Liver (tissue), 8 donors: ENCODE measurements at regions not wholly inside any gene's neighbourhood (a gene's known extent, or its start where the extent isn't known, plus 50 kb on each side); places are given as distances from the start of the nearest gene placed in this dataset.

Experiments
- DNase-seq: peaks from one replicate; pipeline ENCODE4 v3.0.0-alpha.2; 2017; ENCODE audit warnings: low spot score
- H3K27ac ChIP-seq, 2 donors: one replicate each; pipeline ENCODE4 v1.7.0; 2013; ENCODE audit warnings: inconsistent platforms in 2 of 2, low read length in 2 of 2, control low read depth in 1 of 2, low read depth in 1 of 2, mild to moderate bottlenecking in 1 of 2
- H3K27me3 ChIP-seq, 4 donors: one replicate each; pipeline versions ENCODE4 v1.6.1 to v1.7.0; 2013; ENCODE audit warnings: low read length in 3 of 4, inconsistent platforms in 1 of 4, mild to moderate bottlenecking in 1 of 4, moderate library complexity in 1 of 4; ENCODE audit not compliant: control insufficient read depth in 4 of 4, insufficient read depth in 4 of 4
- H3K36me3 ChIP-seq, 4 donors: one replicate each; pipeline versions ENCODE4 v1.6.1 to v1.7.0; 2013; ENCODE audit warnings: low read length in 3 of 4, mild to moderate bottlenecking in 3 of 4, low read depth in 1 of 4, moderate library complexity in 1 of 4; ENCODE audit not compliant: control insufficient read depth in 4 of 4, insufficient read depth in 3 of 4
- H3K4me1 ChIP-seq, 4 donors: one replicate each; pipeline versions ENCODE4 v1.6.1 to v1.7.0; 2013; ENCODE audit warnings: low read length in 3 of 4, mild to moderate bottlenecking in 3 of 4, moderate library complexity in 1 of 4; ENCODE audit not compliant: control insufficient read depth in 4 of 4, insufficient read depth in 4 of 4
- H3K4me3 ChIP-seq, 3 donors: one replicate each; pipeline versions ENCODE4 v1.6.1 to v1.7.0; 2013; ENCODE audit warnings: low read length in 3 of 3, control low read depth in 1 of 3, low read depth in 1 of 3, mild to moderate bottlenecking in 1 of 3
- H3K9ac ChIP-seq, 2 donors: one replicate each; pipeline ENCODE4 v1.7.0; 2013; ENCODE audit warnings: low read length in 2 of 2, mild to moderate bottlenecking in 2 of 2, moderate library complexity in 2 of 2, control low read depth in 1 of 2, low read depth in 1 of 2
- H3K9me3 ChIP-seq, 4 donors: one replicate each; pipeline versions ENCODE4 v1.6.1 to v1.7.0; 2013; ENCODE audit warnings: low read length in 3 of 4; ENCODE audit not compliant: control insufficient read depth in 4 of 4
- EGR1 ChIP-seq, 2 donors: IDR thresholded peaks; 2 replicates each; pipeline ENCODE4 v1.6.1; 2016 to 2018; ENCODE audit warnings: antibody characterized with exemption in 2 of 2, low read depth in 2 of 2
- FOXA1 ChIP-seq: IDR thresholded peaks from 2 replicates; pipeline ENCODE4 v1.6.1; 2016; ENCODE audit warnings: antibody characterized with exemption
- GABPA ChIP-seq, 2 donors: IDR thresholded peaks in 1 of 2; conservative IDR thresholded peaks in 1 of 2; 2 replicates each; pipeline ENCODE4 v1.6.1; 2016; ENCODE audit warnings: antibody characterized with exemption in 2 of 2, mild to moderate bottlenecking in 1 of 2, moderate library complexity in 1 of 2
- HNF4A ChIP-seq, 2 donors: conservative IDR thresholded peaks; 2 replicates each; pipeline ENCODE4 v1.6.1; 2016; ENCODE audit warnings: antibody characterized with exemption in 2 of 2, mild to moderate bottlenecking in 2 of 2
- JUND ChIP-seq, 2 donors: IDR thresholded peaks; 2 replicates each; pipeline ENCODE4 v1.6.1; 2016; ENCODE audit warnings: antibody characterized with exemption in 2 of 2
- MAX ChIP-seq: IDR thresholded peaks from 2 replicates; pipeline ENCODE4 v1.6.1; 2016; ENCODE audit warnings: antibody characterized with exemption
- NR2F2 ChIP-seq: IDR thresholded peaks from 2 replicates; pipeline ENCODE4 v1.6.1; 2016; ENCODE audit warnings: antibody characterized with exemption
- RAD21 ChIP-seq, 2 donors: IDR thresholded peaks; 2 replicates each; pipeline ENCODE4 v1.6.1; 2016; ENCODE audit warnings: antibody characterized with exemption in 2 of 2, mild to moderate bottlenecking in 2 of 2
- YY1 ChIP-seq: IDR thresholded peaks from 2 replicates; pipeline ENCODE4 v1.6.1; 2016; ENCODE audit warnings: antibody characterized with exemption, mild to moderate bottlenecking
- WGBS: extraction: QIAGEN DNeasy Blood & Tissue Kit; methylation state at CpG from one replicate; pipeline ENCODE4 v1.1.7; 2013; 5-methylcytosine and 5-hydroxymethylcytosine counted together
- TF ChIP-seq, protein P1 (sequence below): fragments of 150-350 bp; IDR thresholded peaks from 2 replicates; pipeline ENCODE4 v1.5.1; 2017; ENCODE audit warnings: improper control_type of control experiment, low read depth, low read length; ENCODE audit not compliant: missing input control
- TF ChIP-seq, protein P2 (sequence below): IDR thresholded peaks from 2 replicates; pipeline ENCODE4 v1.6.1; 2016; ENCODE audit warnings: antibody characterized with exemption
- donor health status: healthy.
- donor health status: healthy.
- donor health status: healthy.
- donor health status: healthy.
- donor health status: healthy.

- no peak for TF ChIP-seq RAD21 (IDR thresholded peaks at IDR 0.05)
- TF ChIP-seq FOXA1: no peak
- TF ChIP-seq NR2F2: no peak
- TF ChIP-seq, protein P1, sequence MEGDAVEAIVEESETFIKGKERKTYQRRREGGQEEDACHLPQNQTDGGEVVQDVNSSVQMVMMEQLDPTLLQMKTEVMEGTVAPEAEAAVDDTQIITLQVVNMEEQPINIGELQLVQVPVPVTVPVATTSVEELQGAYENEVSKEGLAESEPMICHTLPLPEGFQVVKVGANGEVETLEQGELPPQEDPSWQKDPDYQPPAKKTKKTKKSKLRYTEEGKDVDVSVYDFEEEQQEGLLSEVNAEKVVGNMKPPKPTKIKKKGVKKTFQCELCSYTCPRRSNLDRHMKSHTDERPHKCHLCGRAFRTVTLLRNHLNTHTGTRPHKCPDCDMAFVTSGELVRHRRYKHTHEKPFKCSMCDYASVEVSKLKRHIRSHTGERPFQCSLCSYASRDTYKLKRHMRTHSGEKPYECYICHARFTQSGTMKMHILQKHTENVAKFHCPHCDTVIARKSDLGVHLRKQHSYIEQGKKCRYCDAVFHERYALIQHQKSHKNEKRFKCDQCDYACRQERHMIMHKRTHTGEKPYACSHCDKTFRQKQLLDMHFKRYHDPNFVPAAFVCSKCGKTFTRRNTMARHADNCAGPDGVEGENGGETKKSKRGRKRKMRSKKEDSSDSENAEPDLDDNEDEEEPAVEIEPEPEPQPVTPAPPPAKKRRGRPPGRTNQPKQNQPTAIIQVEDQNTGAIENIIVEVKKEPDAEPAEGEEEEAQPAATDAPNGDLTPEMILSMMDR: no peak
- TF ChIP-seq HNF4A (conservative IDR thresholded peaks at IDR 0.05): no peak
- no peak for TF ChIP-seq GABPA (IDR thresholded peaks at IDR 0.05 in 1 of 2, conservative IDR thresholded peaks at IDR 0.05 in 1 of 2)
- Histone ChIP-seq H3K9ac (no peak overlapping the region), H3K9me3 (no peaks in the 10 kb centered on the region), H3K36me3 (no peaks in the 10 kb centered on the region), H3K27ac (peak overlapping the region in 1 of 2 donors; percentile 39), H3K27me3 (no peaks in the 10 kb centered on the region), H3K4me1 (no peaks in the 10 kb centered on the region), H3K4me3 (no peak overlapping the region)
- 70% methylated on average over 3 of the region's 3 CpGs for WGBS
- DNase-seq: no peak
These were observed 119.0 kb upstream of the USP24 start for GRCh38 chr1:55334160-55334559.

DNA sequence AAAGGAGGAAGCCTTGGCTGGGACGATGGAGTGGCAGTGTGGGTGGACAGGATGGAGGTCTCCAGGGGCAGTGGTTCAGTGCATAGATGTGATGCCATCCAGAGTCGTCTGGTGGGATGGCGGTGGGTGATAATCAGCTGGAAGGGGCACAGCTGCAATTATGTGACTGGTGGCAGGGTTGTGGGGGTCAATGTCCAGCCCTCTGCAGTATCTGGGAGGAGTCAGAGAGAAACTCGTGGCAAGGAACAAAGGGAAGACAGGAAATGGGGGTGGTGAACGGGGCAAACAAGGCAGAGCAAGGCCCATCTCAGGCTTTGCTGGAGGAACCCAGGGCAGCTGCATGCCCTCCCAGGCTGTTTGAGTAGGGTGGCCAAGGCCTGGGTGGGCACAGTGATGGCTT lies 118.3 kb upstream of the USP24 start:
- TF ChIP-seq FOXA1: no peak
- no peak for TF ChIP-seq MAX
- TF ChIP-seq, protein P2, sequence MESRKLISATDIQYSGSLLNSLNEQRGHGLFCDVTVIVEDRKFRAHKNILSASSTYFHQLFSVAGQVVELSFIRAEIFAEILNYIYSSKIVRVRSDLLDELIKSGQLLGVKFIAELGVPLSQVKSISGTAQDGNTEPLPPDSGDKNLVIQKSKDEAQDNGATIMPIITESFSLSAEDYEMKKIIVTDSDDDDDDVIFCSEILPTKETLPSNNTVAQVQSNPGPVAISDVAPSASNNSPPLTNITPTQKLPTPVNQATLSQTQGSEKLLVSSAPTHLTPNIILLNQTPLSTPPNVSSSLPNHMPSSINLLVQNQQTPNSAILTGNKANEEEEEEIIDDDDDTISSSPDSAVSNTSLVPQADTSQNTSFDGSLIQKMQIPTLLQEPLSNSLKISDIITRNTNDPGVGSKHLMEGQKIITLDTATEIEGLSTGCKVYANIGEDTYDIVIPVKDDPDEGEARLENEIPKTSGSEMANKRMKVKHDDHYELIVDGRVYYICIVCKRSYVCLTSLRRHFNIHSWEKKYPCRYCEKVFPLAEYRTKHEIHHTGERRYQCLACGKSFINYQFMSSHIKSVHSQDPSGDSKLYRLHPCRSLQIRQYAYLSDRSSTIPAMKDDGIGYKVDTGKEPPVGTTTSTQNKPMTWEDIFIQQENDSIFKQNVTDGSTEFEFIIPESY: no peak
- no peak for TF ChIP-seq GABPA (IDR thresholded peaks at IDR 0.05 in 1 of 2, conservative IDR thresholded peaks at IDR 0.05 in 1 of 2)
- TF ChIP-seq, protein P1: no peak
- Histone ChIP-seq H3K36me3 (no peaks in the 10 kb centered on the region), H3K4me1 (no peaks in the 10 kb centered on the region), H3K9ac (no peak overlapping the region), H3K9me3 (no peaks in the 10 kb centered on the region), H3K27me3 (no peaks in the 10 kb centered on the region), H3K27ac (peak overlapping the region in 1 of 2 donors; percentile 39), H3K4me3 (no peak overlapping the region)
- 76% methylated on average over 5 of the region's 5 CpGs for WGBS
- no peak for DNase-seq

DNA sequence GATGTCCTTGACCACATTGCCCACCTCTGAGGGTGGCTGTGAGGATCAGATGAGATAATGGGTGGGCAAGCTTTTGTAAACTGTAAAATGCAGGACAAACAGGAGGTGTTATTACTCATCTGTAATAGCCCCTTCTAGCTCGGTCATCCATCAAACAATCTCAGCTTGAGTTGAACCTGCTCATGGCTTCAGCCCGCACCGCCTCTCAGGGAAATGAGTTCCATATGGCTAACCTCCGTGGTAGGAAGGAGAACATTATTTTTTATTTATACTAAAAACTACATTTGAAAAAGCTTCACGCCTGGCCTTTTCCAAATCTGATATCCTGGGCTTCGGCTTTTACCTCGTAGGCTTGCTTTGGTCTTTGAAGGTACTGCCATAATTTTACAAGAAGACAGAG lies 116.2 kb upstream of the USP24 start:
- Histone ChIP-seq H3K36me3 (no peaks in the 10 kb centered on the region), H3K27me3 (no peaks in the 10 kb centered on the region), H3K9me3 (no peaks in the 10 kb centered on the region), H3K9ac (no peak overlapping the region), H3K27ac (no peak overlapping the region), H3K4me1 (no peaks in the 10 kb centered on the region), H3K4me3 (no peak overlapping the region)
- WGBS: 91% methylated on average over 7 of the region's 7 CpGs
- TF ChIP-seq YY1 (no peak), EGR1 (IDR thresholded peaks at IDR 0.05; ENCODE audit: low read depth in 2 of 2) (no peak), JUND (IDR thresholded peaks at IDR 0.05) (no peak), MAX (no peak)
- TF ChIP-seq, protein P1: no peak
- DNase-seq: no peak
